Body of pancreas (tissue), 4 donors: ENCODE measurements at regions not wholly inside any gene's neighbourhood (a gene's known extent, or its start where the extent isn't known, plus 50 kb on each side); places are given as distances from the start of the nearest gene placed in this dataset.

Experiments
- CTCF ChIP-seq, 7 experiments: fragments of 450-650 bp in 4 of 7; fragments of 200-600 bp in 3 of 7; sonication (generic) in 3 of 7; IDR thresholded peaks; one replicate each; pipeline ENCODE4 v1.5.1; 2016 to 2019; ENCODE audit warnings: antibody characterized with exemption in 7 of 7
- POLR2A ChIP-seq, 3 donors: fragments of 450-650 bp; IDR thresholded peaks; one replicate each; pipeline ENCODE4 v1.6.1; 2016; ENCODE audit warnings: antibody characterized with exemption in 3 of 3, mild to moderate bottlenecking in 2 of 3

GRCh38 chr1:29691499-29691898, 455.2 kb downstream of the PTPRU start:
- no peak for TF ChIP-seq CTCF (IDR thresholded peaks at IDR 0.05)
- TF ChIP-seq POLR2A (IDR thresholded peaks at IDR 0.05) = no peak
